Neutrophil (primary cell): ENCODE measurements at regions not wholly inside any gene's neighbourhood (a gene's known extent, or its start where the extent isn't known, plus 50 kb on each side); places are given as distances from the start of the nearest gene placed in this dataset.

Experiments
- H3K27ac ChIP-seq: fragments of 200-600 bp; sonication (generic); 2 replicates; pipeline ENCODE4 v1.5.1; 2016; ENCODE audit warnings: mild to moderate bottlenecking, moderate library complexity
- H3K27me3 ChIP-seq: fragments of 200-600 bp; sonication (generic); 2 replicates; pipeline ENCODE4 v1.6.0; 2016; ENCODE audit warnings: mild to moderate bottlenecking
- H3K36me3 ChIP-seq: fragments of 200-600 bp; sonication (generic); 2 replicates; pipeline ENCODE4 v1.5.1; 2017
- H3K4me1 ChIP-seq, 2 experiments: fragments of 200-600 bp in 1 of 2; sonication (generic) in 1 of 2; 1 replicate in 1 of 2; 2 replicates in 1 of 2; pipeline versions ENCODE4 v1.5.1 to v1.6.1; 2013 to 2016; ENCODE audit warnings: low read depth in 1 of 2, low read length in 1 of 2, mild to moderate bottlenecking in 1 of 2, moderate library complexity in 1 of 2; ENCODE audit not compliant: control insufficient read depth in 1 of 2, insufficient read depth in 1 of 2
- H3K4me3 ChIP-seq, 2 experiments: fragments of 200-600 bp in 1 of 2; sonication (generic) in 1 of 2; 1 replicate in 1 of 2; 2 replicates in 1 of 2; pipeline ENCODE4 v1.5.1; 2013 to 2016; ENCODE audit warnings: low read depth in 1 of 2, low read length in 1 of 2, mild to moderate bottlenecking in 1 of 2, moderate library complexity in 1 of 2
- H3K9me3 ChIP-seq: fragments of 200-600 bp; sonication (generic); 2 replicates; pipeline ENCODE4 v1.5.1; 2016
- TF ChIP-seq, protein P1 (sequence below): fragments of 200-600 bp; sonication (generic); IDR thresholded peaks from 2 replicates; pipeline ENCODE4 v1.5.1; 2016; ENCODE audit warnings: antibody characterized with exemption

DNA sequence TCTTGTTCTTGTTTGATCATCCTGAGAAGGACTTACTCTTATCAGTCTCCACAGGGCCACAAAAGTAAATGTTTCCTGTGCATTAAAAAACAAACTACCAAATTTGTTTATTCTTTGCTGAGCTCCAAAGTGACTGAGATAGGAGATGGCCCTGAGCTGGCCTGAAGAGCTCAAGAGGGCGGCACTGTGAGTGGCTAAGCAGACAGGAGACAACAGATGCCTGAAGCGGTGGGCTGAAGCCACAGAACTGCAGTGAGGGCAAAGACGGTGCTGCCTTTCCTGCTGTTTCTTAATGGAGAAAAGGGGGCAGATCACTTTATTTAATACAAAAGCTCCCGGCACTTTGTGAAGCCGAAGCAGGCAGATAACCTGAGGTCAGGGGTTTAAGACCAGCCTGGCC lies 379.6 kb downstream of the ARL4A start:
- TF ChIP-seq, protein P1, sequence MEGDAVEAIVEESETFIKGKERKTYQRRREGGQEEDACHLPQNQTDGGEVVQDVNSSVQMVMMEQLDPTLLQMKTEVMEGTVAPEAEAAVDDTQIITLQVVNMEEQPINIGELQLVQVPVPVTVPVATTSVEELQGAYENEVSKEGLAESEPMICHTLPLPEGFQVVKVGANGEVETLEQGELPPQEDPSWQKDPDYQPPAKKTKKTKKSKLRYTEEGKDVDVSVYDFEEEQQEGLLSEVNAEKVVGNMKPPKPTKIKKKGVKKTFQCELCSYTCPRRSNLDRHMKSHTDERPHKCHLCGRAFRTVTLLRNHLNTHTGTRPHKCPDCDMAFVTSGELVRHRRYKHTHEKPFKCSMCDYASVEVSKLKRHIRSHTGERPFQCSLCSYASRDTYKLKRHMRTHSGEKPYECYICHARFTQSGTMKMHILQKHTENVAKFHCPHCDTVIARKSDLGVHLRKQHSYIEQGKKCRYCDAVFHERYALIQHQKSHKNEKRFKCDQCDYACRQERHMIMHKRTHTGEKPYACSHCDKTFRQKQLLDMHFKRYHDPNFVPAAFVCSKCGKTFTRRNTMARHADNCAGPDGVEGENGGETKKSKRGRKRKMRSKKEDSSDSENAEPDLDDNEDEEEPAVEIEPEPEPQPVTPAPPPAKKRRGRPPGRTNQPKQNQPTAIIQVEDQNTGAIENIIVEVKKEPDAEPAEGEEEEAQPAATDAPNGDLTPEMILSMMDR: no peak
- H3K36me3 ChIP-seq: no peaks in the 10 kb centered on the region
- H3K27ac ChIP-seq: no peak overlapping the region
- H3K27me3 ChIP-seq: no peaks in the 10 kb centered on the region
- H3K9me3 ChIP-seq: no peaks in the 10 kb centered on the region
- no peak overlapping the region for H3K4me3 ChIP-seq
- no peaks in the 10 kb centered on the region for H3K4me1 ChIP-seq

DNA sequence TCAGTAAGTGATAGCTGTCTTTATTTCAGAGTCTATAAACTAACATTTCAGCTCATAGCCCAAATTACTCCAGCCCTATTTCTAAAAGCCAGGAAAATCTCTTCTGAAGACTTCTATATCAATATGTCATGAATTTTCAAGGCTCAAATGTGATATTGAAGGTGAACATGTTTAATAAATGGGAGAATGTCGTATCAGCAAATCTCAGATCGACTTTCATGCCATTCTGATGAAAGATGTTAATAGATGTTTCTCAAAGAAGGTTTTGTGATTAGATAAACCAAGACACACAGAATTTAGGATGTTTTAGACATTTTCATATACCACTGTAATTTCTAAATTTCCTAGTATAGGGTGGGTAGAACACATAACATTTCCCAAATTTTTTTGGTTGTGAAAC lies 380.6 kb downstream of the ARL4A start:
- Histone ChIP-seq H3K9me3 (no peaks in the 10 kb centered on the region), H3K27ac (no peak overlapping the region), H3K36me3 (no peaks in the 10 kb centered on the region), H3K27me3 (no peaks in the 10 kb centered on the region), H3K4me3 (no peak overlapping the region), H3K4me1 (no peaks in the 10 kb centered on the region)
- TF ChIP-seq, protein P1: no peak

DNA sequence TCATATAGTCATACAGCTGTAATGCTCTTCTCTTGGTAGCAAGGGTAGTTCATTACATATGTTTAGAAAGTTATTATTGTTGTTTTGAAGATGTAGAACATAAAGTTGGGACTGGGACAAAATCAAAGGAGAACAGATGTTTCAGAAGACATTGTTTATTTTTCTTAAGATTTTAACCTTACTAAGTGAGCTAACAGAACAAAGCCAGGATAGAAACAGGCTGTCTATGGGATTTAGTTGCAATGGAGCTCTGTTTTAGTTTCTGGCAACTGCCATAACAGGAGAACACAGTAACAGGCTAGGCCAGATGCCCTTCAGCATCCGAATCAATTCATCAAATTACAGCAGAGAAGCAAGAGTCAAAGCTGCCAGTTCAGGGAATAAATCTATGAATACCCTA lies 382.4 kb downstream of the ARL4A start:
- H3K4me3 ChIP-seq: no peak overlapping the region
- no peaks in the 10 kb centered on the region for H3K27me3 ChIP-seq
- H3K36me3 ChIP-seq: no peaks in the 10 kb centered on the region
- TF ChIP-seq, protein P1: no peak
- H3K27ac ChIP-seq: no peak overlapping the region
- no peaks in the 10 kb centered on the region for H3K9me3 ChIP-seq
- no peaks in the 10 kb centered on the region for H3K4me1 ChIP-seq

DNA sequence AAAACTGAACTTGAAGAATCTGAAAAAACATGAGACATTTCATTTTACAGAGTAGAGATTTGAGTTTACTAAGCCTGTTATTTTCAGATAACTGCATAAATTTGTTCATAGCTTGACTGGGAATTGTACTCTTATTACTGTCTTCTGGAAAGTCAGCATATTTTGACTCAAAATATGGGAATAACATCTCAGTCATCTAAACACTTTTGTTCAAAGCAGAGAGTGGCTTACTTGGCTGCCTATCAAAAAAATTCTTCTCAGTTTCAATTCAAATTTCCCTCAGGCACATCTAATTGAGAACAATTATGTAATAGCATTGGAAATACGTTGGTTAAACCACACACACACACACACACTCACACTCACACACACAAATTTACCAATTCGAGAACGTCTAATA lies 384.6 kb downstream of the ARL4A start:
- TF ChIP-seq, protein P1: no peak
- Histone ChIP-seq H3K27ac (no peak overlapping the region), H3K4me3 (no peak overlapping the region), H3K36me3 (no peaks in the 10 kb centered on the region), H3K4me1 (no peaks in the 10 kb centered on the region), H3K9me3 (no peaks in the 10 kb centered on the region), H3K27me3 (no peaks in the 10 kb centered on the region)

DNA sequence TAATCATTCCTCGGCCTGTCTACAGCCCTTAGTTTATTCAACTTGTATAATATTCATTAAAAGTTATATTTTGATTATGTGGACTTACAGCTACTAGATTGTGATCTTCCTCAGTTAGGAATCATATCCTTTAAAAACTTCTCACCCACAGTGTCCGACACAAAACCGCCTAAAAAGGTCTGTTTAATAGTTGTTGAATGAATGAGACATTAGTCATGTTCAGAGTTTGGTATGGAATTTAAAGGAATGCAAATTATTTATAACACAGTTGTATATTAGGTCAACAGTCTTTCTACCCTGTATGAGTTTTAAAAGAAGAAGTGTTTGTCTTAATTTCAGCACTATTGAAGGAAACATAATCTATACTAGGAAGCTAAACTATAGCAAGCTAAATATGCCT lies 390.0 kb downstream of the ARL4A start:
- Histone ChIP-seq H3K4me3 (no peak overlapping the region), H3K4me1 (no peaks in the 10 kb centered on the region), H3K27ac (no peak overlapping the region), H3K36me3 (no peaks in the 10 kb centered on the region), H3K27me3 (no peaks in the 10 kb centered on the region), H3K9me3 (no peaks in the 10 kb centered on the region)
- TF ChIP-seq, protein P1: no peak

DNA sequence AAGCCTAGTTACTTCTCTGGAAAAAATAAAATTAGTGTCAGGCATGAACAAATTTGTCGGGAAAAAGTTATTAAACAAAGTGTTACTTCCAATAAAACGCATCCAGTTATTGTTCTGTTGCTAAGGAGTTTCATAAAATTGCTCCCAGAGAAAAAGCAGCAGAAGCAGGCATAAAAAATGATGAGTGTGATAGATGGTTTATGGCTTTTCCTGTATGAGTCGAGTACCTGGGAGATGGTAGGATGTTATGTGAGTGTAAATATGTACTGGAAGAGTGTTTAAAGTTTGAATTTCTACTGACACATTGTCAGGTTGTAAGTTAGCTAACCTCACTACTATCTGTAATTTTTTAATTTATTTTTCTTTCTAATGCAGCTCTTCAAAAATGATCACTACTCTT lies 390.7 kb downstream of the ARL4A start:
- TF ChIP-seq, protein P1: no peak
- Histone ChIP-seq H3K4me1 (no peaks in the 10 kb centered on the region), H3K9me3 (no peaks in the 10 kb centered on the region), H3K4me3 (no peak overlapping the region), H3K27ac (no peak overlapping the region), H3K27me3 (no peaks in the 10 kb centered on the region), H3K36me3 (no peaks in the 10 kb centered on the region)
